NCI-H1930 (cell line): ENCODE measurements at regions not wholly inside any gene's neighbourhood (a gene's known extent, or its start where the extent isn't known, plus 50 kb on each side); places are given as distances from the start of the nearest gene placed in this dataset.
"Not testable (repeated sequence)": the region's sequence is repeated elsewhere in the genome, so short reads cannot be mapped to it uniquely, and the experiment has no call there.

ENCODE experiments used
- DNase-seq, 2 experiments: peaks; one replicate each; lab custom pipeline; 2025; lab: John Stamatoyannopoulos, UW

DNA sequence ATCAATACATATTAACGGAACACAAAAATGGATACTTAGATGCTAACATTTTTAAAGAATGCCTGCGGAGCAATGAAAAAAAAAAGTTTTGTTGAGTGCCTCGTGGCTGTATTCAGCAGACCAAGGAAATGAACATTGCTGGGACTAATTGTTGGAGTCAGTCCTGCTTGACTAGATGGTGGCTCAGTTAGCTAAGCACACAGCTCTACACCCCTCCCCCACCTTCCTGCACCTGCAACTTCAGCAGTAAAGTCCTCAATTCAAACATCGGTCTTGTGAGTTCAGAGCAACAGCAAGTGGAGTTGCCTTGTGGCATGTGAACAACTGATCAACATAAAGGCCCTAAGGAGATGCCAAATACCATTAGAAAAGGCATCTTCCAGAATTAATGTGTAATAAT, 326.0 kb upstream of the NPSR1 start:
- DNase-seq, result no peak

DNA sequence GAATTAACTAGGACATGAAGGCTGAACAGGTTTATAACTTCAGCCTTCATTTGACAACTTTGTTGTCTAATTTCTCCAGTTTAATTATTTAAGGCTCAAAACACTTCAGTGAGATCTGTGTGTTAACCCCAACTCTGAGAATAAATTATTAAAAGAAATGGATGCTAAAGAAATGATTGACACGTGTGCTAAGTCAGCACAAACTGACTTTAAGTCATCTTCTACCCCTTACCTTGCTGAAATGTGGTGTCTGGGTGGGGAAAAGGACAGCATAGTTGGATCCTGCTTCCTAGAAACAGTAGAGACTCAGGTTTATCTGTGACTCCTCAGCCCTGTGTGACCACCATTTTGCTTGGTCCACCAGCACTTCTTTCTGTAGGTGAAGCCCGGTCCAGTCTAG, 324.8 kb upstream of the NPSR1 start:
- DNase-seq, result no peak

DNA sequence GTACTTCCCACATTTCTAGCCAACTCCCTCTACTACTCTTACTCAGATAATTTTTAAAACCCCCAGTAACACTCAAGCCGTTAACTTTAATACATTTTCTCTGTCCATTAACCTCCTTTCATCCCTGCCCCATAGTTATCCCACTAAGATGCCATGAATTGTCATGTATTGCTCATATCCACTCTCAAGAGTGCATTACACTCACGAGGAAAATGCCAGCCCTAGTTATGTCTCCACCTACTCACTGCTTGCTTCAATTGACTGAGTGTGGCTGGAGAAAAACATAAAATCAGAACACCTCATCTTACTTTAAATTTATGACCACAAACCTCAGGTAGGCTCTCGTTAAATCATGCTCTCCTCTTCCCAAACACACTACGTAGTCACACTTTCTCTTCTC, 324.1 kb upstream of the NPSR1 start:
- no peak for DNase-seq

DNA sequence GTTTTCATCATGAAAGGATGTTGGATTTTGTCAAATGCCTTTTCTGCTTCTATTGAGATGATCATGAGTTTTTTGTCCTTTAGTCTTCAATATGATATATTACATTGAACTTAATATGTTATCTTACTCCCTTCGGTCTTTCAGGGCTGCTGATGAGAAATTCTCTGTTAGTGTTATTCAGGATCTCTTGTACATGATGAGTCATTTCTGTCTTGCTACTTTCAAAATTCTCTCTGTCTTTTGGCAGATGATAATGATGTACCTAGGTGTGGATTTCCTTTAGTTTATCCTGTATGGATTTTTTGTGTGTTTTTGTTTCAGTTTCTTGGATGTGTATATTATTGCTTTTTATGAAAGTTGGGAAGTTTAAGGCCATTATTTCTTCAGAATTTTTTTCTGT, 320.9 kb upstream of the NPSR1 start:
- no peak for DNase-seq

DNA sequence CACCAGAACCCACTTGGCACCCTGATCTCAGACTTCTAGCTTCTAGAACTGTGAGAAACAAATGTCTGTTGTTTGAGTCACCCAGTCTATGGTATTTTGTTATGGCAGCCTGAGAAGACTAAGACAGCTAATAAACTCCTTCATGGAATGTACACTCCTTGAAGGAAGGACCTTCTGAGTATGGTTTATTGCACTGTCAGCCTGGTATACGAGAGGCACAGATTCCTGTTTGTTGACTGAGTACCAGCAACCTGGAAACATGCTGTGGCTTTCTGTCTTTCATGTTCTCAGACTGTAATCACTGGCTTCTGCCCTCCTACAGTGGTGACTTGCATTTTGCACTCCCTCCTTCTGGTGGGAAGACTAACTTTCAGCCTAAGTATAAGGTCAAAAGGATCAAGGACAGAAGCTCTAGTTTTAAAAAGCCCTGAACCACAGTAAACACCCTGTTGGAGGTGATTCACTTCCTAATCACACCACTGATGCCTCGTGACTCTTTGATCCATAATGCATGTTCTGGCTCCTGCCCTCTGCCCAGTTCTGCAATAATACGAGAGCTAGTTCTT, 319.0 kb upstream of the NPSR1 start:
- DNase-seq, result no peak

DNA sequence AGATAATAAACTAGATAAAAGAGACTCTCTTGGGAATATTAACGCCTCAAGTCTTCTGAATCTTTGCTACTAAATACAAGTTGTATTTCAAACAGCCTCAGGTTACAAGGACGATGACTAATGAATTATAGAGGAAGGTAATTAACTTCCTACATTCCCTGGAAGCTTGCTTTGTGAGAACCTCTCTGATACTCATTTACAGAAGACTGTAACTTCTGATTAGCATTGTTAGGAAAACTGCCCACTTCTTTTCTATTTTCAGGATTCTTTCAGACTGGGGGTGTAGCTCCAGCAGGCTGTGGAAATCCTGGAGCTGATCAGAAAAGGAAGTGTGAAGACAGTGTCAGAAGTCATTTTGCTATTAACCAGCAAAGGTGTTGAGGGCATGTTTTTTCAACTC, 316.7 kb upstream of the NPSR1 start:
- DNase-seq, result no peak

DNA sequence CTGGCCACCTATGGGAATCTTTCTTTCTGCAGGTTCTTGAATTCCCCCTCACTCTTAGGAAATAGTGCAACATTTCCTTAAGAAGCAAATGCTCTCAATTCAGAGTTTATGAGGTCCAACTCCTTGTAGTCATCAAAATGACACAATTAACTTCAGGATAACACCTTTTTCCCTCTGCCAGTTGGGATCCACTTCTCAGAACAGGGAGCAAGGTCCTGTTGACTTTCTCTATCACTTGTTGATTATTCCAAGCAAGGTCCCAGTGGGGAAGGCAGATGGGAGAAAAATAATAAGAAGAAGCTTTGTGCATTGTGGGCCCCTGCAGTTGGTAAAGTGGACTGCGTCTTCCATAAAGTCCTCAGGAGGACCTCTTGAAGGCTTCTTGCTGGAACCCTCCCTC, 315.6 kb upstream of the NPSR1 start:
- DNase-seq, result no peak

DNA sequence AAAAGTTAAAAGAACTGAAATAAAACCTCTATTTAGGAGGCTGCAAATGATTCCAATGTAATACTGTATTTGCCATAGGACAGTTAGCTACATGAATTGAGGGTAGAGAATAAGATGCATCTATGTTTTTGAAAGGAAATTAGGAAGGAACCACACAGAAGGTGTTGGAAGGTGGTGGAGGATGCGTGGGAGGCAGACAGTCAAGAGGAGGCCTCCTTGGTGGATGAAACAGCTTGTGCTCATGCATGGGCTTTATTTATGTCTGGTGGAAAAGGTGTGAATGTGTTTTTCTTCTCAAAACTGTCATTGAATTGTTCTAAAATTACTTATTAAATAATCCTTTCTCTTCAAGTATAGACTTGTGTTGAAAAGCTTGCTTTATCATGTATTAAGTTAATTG, 314.4 kb upstream of the NPSR1 start:
- DNase-seq, result no peak

DNA sequence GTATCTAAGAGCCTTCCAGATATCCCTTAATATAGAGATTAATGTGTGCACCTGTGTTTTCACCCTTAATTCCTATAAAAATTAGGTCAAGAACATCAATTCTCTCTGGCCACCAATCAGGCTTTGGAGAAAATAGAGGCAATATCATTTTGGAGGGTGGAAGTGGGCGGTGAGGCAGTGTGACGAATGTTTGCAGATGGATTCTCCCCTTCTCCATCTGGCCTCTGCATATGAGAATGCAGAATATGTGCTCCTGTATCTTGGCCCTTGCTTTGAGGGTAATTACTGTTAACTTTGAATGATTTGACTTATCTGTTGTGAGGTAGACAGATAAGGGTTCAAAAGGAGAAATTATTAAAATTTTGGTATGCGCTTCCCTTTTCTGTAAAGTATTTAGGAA, 304.0 kb upstream of the NPSR1 start:
- DNase-seq, result no peak

DNA sequence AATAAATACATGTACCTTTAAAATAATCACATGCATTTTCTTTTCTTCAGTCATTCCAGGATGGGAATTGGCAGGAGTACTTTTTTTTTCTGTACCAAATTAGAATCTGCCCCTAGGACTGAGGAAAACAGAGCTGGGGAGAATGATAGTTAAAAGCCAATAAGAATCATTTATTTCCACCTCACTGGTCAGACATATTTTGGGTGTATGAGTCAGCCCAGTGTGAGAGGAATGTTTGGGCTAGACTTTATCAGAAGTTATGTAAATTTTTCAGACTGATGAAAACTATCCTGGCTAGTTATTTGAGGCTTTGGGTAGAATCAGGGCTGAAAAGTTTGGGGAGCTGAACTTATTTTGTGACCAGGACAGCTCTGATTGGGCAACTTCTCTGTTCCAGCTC, 303.1 kb upstream of the NPSR1 start:
- no peak for DNase-seq

DNA sequence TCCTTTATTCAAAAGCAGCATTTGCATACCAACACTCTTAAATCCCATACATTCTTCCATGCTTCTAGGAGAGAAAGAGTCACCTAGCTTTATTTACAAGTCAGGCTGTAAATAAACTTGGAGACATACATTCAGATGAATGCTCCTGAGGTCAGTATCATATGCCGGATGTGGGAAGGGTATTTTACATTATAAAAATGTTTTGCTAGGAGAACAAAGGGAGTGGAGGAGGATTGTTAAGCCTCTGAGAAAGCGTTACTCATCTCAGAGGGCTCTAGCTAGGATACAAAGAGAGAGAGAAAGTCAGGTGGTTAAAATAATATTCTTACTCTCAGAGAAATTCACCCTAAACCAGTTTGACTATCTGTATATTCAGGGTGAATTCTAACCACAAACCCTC, 300.9 kb upstream of the NPSR1 start:
- no peak for DNase-seq

DNA sequence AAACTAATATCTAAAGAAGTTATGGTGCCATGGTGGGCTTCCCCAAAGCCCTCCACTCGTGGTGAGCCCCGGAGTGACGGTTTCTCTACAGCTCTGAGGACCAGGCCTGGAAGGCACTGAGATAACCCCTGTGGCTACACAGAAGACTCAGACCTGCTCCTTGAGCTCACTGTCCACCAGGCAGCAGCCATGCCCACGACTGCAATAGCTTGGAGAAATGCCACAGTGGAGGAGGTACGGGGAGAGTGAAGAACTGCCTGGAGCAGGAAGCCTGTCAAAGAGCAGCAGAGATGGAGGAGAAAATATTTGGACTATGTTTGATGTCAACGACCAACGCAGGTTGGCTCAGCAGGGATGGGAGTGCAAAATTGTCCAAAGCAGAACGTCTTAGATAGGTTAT, 300.1 kb upstream of the NPSR1 start:
- no peak for DNase-seq

DNA sequence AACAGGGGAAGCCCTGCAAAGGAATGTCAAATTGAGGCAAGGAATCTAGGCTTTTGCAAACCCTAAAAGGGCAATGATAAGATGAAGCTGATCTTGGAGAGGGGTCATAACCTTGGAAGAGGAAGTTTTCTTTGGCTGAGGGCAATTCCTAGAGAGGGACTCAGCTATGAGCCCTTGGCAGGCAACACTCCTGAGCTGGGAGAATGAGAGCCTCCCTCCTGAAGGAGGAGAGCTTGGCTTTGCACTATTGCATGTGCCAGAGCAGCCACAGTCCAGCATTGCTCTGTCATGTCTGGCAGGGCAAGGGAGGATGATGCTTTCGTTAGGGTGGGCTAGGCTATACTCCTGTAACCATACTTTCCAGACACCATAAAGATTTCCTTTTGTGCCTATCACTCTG, 299.4 kb upstream of the NPSR1 start:
- DNase-seq, result not testable (repeated sequence)

DNA sequence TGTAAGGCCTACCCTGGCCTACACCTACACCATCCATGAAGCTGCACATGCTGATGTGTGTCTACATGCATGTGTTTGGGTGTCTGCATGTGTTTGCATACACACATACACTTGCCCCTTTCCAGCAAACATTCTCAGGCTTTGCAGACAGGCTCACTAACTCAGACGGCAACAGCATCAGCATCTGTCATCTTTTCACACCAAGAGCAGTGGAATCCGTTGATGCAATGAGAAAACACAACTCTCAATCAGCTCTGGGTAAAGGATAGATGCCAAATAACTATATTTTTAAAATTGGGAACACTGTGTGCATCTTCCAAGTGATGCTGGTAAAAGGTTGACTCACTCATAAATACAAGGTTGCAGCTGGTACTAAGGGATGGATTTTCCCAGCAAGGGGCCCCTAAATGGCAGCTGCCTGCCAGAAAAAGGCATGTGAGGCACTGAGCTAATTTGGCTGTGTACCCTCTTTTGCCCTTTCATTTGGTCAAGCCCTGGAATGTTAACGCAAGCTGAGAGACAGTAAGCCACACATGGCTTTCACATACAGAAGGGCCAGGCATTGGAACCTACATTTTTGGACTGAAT, 296.3 kb upstream of the NPSR1 start:
- no peak for DNase-seq

DNA sequence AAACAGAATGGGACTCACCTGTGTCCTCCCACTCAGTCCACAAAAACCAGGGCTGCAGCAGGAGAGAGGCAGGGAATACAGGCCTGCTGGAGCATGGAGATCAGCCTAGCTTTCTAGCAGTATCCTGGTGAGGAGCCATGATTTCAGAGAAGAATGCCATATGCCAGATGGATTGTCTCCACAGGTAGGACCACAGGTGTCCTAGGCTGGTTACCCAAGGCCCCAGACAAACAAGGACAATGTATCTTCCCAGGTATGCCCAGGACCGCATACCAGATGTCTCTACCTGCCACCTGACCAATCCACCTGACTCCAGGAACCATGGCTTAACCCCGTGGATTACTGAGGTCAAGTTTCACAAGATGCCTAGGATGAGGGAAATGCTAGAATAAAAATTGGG, 295.4 kb upstream of the NPSR1 start:
- DNase-seq, result no peak

DNA sequence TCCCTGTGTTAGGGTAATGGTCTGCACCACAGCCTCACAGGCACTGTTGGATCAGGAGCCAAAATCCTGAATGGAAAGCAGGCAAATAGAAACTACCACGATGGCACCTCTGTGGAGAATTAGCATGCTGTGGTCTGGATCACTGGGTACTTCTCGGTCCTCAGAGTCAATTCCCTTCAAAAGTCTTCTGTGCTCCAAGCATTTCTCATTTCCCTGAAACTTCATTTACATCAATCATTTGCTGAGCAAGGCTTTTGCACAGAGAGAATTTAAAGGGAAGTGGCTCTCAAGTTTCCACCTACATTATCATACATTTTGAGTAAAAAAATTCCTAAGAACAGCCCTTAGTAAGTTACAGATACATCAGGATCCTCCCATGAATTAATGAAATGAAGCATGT, 293.9 kb upstream of the NPSR1 start:
- no peak for DNase-seq

DNA sequence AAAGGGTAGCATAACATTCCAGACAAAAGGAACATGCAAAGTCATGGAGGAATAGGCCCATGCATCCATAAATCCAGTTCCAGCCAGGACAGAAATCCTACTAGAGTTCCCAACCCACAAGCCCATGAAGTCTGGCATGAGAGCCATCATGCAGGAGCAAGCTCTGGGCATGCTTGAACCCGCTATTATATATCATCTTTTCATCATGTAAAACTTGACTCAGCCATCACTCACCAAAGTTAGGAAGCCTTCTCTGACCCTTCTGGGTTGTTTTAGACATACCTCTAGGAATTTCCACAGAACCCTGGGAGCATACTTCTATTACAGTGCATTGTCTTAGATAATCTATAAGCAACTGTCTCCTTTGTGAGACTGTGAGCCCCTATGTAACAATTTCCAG, 293.0 kb upstream of the NPSR1 start:
- DNase-seq, result no peak

DNA sequence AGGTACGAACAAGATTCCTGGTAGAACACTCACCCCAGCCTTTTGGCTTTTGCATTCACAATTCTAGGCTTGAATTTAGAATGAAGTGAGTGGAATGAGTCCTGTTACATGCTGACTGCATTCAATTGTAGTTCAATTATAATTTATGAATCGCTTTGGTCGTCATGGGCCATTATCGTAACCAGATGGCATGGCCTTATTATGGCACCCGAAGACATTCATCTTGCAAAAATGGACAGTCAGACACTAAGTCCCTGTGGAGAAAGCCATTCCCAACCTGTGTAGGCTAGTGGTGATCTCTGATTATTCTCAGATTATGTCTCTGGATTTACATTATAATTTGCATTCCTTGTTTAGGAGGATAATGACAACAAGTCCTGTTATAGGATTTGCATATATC, 292.4 kb upstream of the NPSR1 start:
- no peak for DNase-seq

DNA sequence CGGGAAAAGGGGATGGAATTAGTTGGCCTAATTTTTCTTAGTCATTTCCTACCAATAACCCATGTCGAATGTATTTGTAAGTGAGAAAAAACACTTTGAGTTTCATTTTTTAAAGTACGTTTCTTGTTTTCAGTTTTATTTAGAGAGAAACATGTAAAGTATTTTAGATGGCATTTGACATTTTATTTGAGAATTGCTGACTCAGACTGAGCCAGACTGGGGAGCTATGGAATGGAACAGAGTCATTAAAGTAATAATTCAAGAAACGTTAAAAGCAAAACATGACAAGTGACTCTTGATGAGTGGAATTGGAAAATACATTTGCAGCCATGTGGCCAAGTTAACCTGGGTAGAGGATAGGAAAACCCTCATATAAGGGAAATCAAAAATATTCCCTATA, 286.1 kb upstream of the NPSR1 start:
- no peak for DNase-seq

DNA sequence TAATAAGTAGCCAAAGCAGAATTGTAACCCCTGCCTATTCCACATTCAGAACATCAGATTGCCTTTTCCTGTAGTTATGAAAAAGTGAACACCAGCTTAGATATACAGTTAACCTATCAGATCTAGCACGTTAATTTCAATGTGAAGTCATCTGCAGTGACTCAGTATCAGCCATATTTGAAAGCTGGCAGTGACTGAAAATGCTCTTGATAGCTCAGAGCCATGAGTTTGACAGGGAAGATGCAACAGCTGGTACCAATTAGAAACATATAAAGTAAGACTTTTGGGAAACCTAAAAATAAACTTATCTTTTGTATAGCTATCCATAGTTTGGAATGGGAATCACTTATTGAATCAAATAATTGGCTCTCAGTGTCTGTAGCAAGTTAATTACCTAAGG, 284.1 kb upstream of the NPSR1 start:
- no peak for DNase-seq

DNA sequence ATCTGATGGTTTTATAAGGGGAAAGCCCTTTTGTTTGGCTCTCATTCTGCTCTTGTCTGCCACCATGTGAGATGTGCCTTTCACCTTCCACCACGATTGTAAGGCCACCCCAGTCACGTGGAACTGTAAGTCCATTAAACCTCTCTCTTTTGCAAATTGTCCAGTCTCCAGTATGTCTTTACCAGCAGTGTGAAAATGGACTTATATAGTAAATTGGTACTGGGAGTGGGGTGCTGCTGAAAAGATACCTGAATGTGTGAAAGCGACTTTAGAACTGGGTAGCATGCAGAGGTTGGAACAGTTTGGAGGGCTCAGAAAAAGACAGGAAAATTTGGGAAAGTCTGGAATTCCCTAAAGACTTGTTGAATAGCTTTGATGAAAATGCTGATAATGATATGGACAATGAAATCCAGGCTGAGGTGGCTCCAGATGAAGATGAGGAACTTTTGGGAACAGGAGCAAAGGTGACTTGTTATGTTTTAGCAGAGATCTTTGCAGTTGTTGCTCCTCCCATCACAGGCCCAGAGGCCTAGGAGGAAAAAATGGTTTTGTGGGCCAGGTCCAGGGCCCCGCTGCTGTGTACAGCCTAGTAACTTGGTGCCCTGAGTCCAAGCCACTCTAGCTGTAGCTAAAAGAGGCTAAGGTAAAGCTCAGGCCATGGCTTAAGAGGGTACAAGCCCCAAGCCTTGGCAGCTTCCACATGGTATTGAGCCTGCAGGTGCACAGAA, 275.7 kb upstream of the NPSR1 start:
- DNase-seq, result no peak

DNA sequence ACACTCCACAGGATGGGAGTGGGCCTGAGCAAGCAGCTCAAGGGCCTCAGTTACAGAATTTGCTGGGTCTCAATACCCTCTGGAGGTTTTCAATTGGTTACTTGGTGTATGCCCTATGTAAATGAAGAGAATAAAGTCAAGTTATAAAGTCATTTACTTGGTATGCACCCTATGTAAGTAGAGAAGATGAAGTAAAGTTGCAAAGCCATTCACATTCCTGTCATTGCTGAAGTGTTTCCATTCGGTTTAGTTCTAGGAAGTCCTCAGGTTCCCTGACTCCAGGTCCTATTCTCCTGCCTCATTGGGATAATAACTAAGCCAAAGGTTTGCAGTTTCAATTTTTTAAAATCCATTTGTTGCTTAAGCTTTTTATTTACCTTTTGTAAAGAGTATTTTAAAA, 272.6 kb upstream of the NPSR1 start:
- no peak for DNase-seq

DNA sequence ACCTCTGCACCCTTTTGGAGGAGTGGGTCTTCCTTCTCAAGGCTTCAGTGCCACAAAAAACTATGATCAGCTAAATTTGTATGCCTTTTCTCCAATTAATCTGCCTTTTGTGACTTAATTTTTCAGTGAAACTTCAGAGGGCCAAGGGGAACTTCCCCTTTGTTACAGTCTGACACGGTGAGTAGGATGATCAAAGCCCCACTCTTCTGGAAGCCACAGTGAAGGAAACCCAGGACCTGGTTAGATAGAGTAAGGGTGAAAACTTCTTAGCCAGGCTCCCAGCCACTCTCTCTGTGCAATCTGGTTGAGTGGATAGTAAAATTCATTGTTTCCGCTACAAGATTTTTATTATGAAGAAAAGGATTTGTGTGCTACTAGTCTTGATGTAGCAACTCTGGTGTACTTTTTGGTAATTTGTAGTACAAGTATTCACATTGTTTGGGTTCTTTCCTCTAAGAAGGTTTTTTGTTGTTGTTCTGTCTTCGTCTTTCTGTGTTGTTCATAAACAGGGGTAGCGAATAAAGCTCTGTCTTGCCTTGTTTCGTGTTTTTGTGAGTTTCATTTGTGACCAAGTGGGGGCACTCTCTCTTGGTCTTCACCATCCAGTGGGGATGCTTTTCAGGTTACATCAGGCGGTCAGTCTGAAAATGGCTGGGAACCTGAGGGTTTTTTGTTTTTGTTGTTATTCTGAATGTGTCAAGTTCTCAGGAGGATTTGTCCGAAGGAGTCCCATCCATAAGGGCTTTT, 268.5 kb upstream of the NPSR1 start:
- DNase-seq, result no peak
